IMR-90 (cell line): ENCODE measurements at regions not wholly inside any gene's neighbourhood (a gene's known extent, or its start where the extent isn't known, plus 50 kb on each side); places are given as distances from the start of the nearest gene placed in this dataset.

Experiments
- ATAC-seq: fragments of 200-7000 bp; cut with Tn5 transposase; 2 replicates; pipeline ENCODE4 v1.9.1; 2020; ENCODE audit warnings: low read depth, mild to moderate bottlenecking, moderate library complexity
- BruUV-seq: library from RNA; stranded (reverse); fragments of 400-500 nt; replicated peaks from 2 replicates; lab custom pipeline; 2021; lab: Mats Ljungman, UMichigan
- CTCF ChIA-PET: fragments of 300-600 bp; formaldehyde crosslinking; extraction: SDS; loops from one replicate; lab custom pipeline; 2021; ENCODE audit warnings: antibody characterized with exemption; lab: Yijun Ruan, JAX
- POLR2A ChIA-PET: fragments of 300-600 bp; sonication (Branson Sonifier 250); formaldehyde crosslinking; loops from one replicate; lab custom pipeline; 2022; ENCODE audit warnings: antibody characterized with exemption; ENCODE audit not compliant: unreplicated experiment; lab: Charles Lee
- DNase-seq: peaks from one replicate; pipeline ENCODE4 v3.0.0; 2013
- H2AFZ ChIP-seq: replicated peaks from 2 replicates; pipeline ENCODE3; 2013; ENCODE audit warnings: low read length, mild to moderate bottlenecking; ENCODE audit not compliant: poor library complexity
- H2AK5ac ChIP-seq: 2 replicates; pipeline ENCODE4 v1.6.1; 2013; ENCODE audit warnings: low read depth, low read length, inconsistent platforms
- H2AK9ac ChIP-seq: replicated peaks from 2 replicates; pipeline ENCODE3; 2013; ENCODE audit warnings: mild to moderate bottlenecking, low read depth, low read length, moderate library complexity; ENCODE audit not compliant: poor library complexity
- H2BK120ac ChIP-seq: 2 replicates; pipeline ENCODE4 v1.6.1; 2013; ENCODE audit warnings: low read depth, low read length, inconsistent platforms
- H2BK15ac ChIP-seq: 3 replicates; pipeline ENCODE4 v1.6.1; 2013; ENCODE audit warnings: low read depth, low read length, inconsistent platforms
- H2BK20ac ChIP-seq: 2 replicates; pipeline ENCODE4 v1.6.1; 2013; ENCODE audit warnings: low read depth, mild to moderate bottlenecking, inconsistent platforms, low read length, moderate library complexity
- H2BK5ac ChIP-seq: 2 replicates; pipeline ENCODE4 v1.6.1; 2013; ENCODE audit warnings: mild to moderate bottlenecking, low read depth, low read length, inconsistent platforms; ENCODE audit not compliant: poor library complexity, severe bottlenecking
- H3K14ac ChIP-seq: replicated peaks from 2 replicates; pipeline ENCODE4 v1.6.1; 2013; ENCODE audit warnings: low read depth, low read length, inconsistent platforms
- H3K18ac ChIP-seq: 2 replicates; pipeline ENCODE4 v1.6.1; 2013; ENCODE audit warnings: low read depth, low read length, control low read depth
- H3K23ac ChIP-seq: 2 replicates; pipeline ENCODE4 v1.6.1; 2013; ENCODE audit warnings: low read depth, low read length, inconsistent platforms
- H3K27ac ChIP-seq: 2 replicates; pipeline ENCODE4 v1.5.1; 2013; ENCODE audit warnings: mild to moderate bottlenecking, control low read depth, low read length; ENCODE audit not compliant: insufficient read depth
- H3K27me3 ChIP-seq: 2 replicates; pipeline ENCODE4 v1.6.1; 2013; ENCODE audit warnings: low read length; ENCODE audit not compliant: control insufficient read depth, insufficient read depth
- H3K36me3 ChIP-seq: 2 replicates; pipeline ENCODE4 v1.6.1; 2013; ENCODE audit warnings: low read length, mixed read lengths; ENCODE audit not compliant: control insufficient read depth, insufficient read depth
- H3K4ac ChIP-seq: 2 replicates; pipeline ENCODE4 v1.6.1; 2013; ENCODE audit warnings: low read depth, low read length, inconsistent platforms
- H3K4me1 ChIP-seq: 2 replicates; pipeline ENCODE4 v1.6.1; 2013; ENCODE audit warnings: low read length, mixed read lengths; ENCODE audit not compliant: control insufficient read depth, insufficient read depth
- H3K4me2 ChIP-seq: 2 replicates; pipeline ENCODE4 v1.6.1; 2013; ENCODE audit warnings: low read depth, mild to moderate bottlenecking, control low read depth, low read length, moderate library complexity
- H3K4me3 ChIP-seq: 2 replicates; pipeline ENCODE4 v1.5.1; 2013; ENCODE audit warnings: low read depth, mild to moderate bottlenecking, control low read depth, low read length, moderate library complexity; ENCODE audit not compliant: insufficient read depth
- H3K56ac ChIP-seq: 2 replicates; pipeline ENCODE4 v1.6.1; 2013; ENCODE audit warnings: low read length, inconsistent platforms; ENCODE audit not compliant: insufficient read depth; ENCODE audit errors: extremely low read depth
- H3K79me1 ChIP-seq, 2 experiments: 2 replicates each; pipeline ENCODE4 v1.6.1; 2013; ENCODE audit warnings: low read length in 2 of 2, inconsistent platforms in 1 of 2, low read depth in 1 of 2
- H3K9ac ChIP-seq: 2 replicates; pipeline ENCODE4 v1.6.1; 2013; ENCODE audit warnings: low read depth, low read length, control low read depth
- H3K9me1 ChIP-seq: 2 replicates; pipeline ENCODE4 v1.6.1; 2013; ENCODE audit warnings: low read length, inconsistent platforms; ENCODE audit not compliant: insufficient read depth
- H3K9me3 ChIP-seq: 2 replicates; pipeline ENCODE4 v1.6.1; 2013; ENCODE audit warnings: low read length; ENCODE audit not compliant: control insufficient read depth, insufficient read depth
- H4K20me1 ChIP-seq: 2 replicates; pipeline ENCODE4 v1.6.1; 2013; ENCODE audit warnings: low read length, inconsistent platforms; ENCODE audit not compliant: insufficient read depth
- H4K5ac ChIP-seq: 2 replicates; pipeline ENCODE4 v1.6.1; 2013; ENCODE audit warnings: mild to moderate bottlenecking, low read depth, low read length, control low read depth
- H4K8ac ChIP-seq, 2 experiments: 2 replicates each; pipeline ENCODE4 v1.6.1; 2013; ENCODE audit warnings: low read depth in 2 of 2, low read length in 2 of 2, control low read depth in 1 of 2, inconsistent platforms in 1 of 2
- H4K91ac ChIP-seq: 2 replicates; pipeline ENCODE4 v1.6.1; 2013; ENCODE audit warnings: low read depth, low read length, inconsistent platforms; ENCODE audit not compliant: insufficient read depth
- BHLHE40 ChIP-seq: fragments of 150-350 bp; IDR thresholded peaks from 2 replicates; pipeline ENCODE4 v1.6.1; 2016; ENCODE audit warnings: mild to moderate bottlenecking, low read depth, low read length
- FOS ChIP-seq: fragments of 150-350 bp; IDR thresholded peaks from 2 replicates; pipeline ENCODE4 v1.6.1; 2016; ENCODE audit warnings: low read depth, low read length
- MAFK ChIP-seq: IDR thresholded peaks from 2 replicates; pipeline ENCODE4 v1.6.1; 2012; ENCODE audit warnings: low read depth, low read length, improper control_type of control experiment
- POLR2A ChIP-seq: IDR thresholded peaks from 2 replicates; pipeline ENCODE4 v1.6.1; 2012; ENCODE audit warnings: mild to moderate bottlenecking, low read depth, low read length
- RAD21 ChIP-seq: IDR thresholded peaks from 2 replicates; pipeline ENCODE4 v1.6.1; 2012; ENCODE audit warnings: low read length, improper control_type of control experiment
- dilution Hi-C: fragments of 300-500 bp; cut with HindIII; formaldehyde crosslinking; loops from one replicate; pipeline ENCODE4 v1.14.3; 2018; ENCODE audit warnings: low sequenced_read_pairs; ENCODE audit not compliant: unreplicated experiment
- in situ Hi-C: fragments of 300-500 bp; cut with MboI; formaldehyde crosslinking; loops from 3 replicates; pipeline ENCODE4 v1.14.3; 2019; ENCODE audit warnings: low sequenced_read_pairs, inconsistent platforms, mixed read lengths
- intact Hi-C: fragments of 100-400 bp; cut with micrococcal nuclease; formaldehyde crosslinking; loops from 2 replicates; pipeline ENCODE4 v1.10.0; 2022

GRCh38 chr9:115924669-115924987 is 229.0 kb upstream of the PAPPA start:
- no peaks in the 10 kb centered on the region for H3K27me3 ChIP-seq
- peak overlapping the region; percentile 69 for H3K9ac ChIP-seq
- peak overlapping the region; percentile 97 for H4K91ac ChIP-seq
- no peak for ATAC-seq
- peak overlapping the region; percentile 97 for H4K5ac ChIP-seq
- peak overlapping the region; percentile 96 for H3K4ac ChIP-seq
- DNase-seq = no peak
- H3K9me1 ChIP-seq = peaks cover 16% of the 10 kb centered on the region
- H3K56ac ChIP-seq = peak overlapping the region; percentile 95
- peak overlapping the region; percentile 100 for H3K27ac ChIP-seq
- in situ Hi-C loops = no loop called here
- no peak overlapping the region for H3K4me3 ChIP-seq
- H2AFZ ChIP-seq = no peak overlapping the region
- H2BK5ac ChIP-seq = peak overlapping the region; percentile 99
- TF ChIP-seq POLR2A (no peak), FOS (no peak), MAFK (no peak), RAD21 (no peak), BHLHE40 (no peak)
- no peaks in the 10 kb centered on the region for H4K20me1 ChIP-seq
- peak overlapping the region; percentile 99 for H2BK120ac ChIP-seq
- H3K79me1 ChIP-seq = peaks cover 0 to 14% of the 10 kb centered on the region in 2 experiments; a peak in 1 of 4 replicates
- no peak overlapping the region for H2AK9ac ChIP-seq
- H2BK15ac ChIP-seq = peak overlapping the region; percentile 100; the same call in 2 of the 3 replicates
- H3K14ac ChIP-seq = peak overlapping the region; percentile 96
- POLR2A ChIA-PET = interaction anchor here (0.7 kb wide), 1 partner anchor 14 kb away, joined by 3 read pairs; no protein-coding TSS in a partner anchor
- intact Hi-C loops = loop anchor here (1.0 to 2.0 kb wide), 3 partner anchors 20 to 228 kb away; no protein-coding TSS in a partner anchor
- dilution Hi-C loops = no loop called here
- no peak overlapping the region for H3K4me2 ChIP-seq
- H3K9me3 ChIP-seq = no peaks in the 10 kb centered on the region
- peak overlapping the region; percentile 98 for H3K23ac ChIP-seq
- H2BK20ac ChIP-seq = peak overlapping the region; percentile 95
- H3K36me3 ChIP-seq = no peaks in the 10 kb centered on the region
- H4K8ac ChIP-seq = peak overlapping the region; percentile 94 to 96
- BruUV-seq = no TSS peak
- CTCF ChIA-PET = interaction anchor here (0.9 kb wide), 1 partner anchor 8 kb away, joined by 3 read pairs; no protein-coding TSS in a partner anchor
- H2AK5ac ChIP-seq = peak overlapping the region; percentile 99
- H3K18ac ChIP-seq = peak overlapping the region; percentile 95
- peaks cover 26% of the 10 kb centered on the region for H3K4me1 ChIP-seq
